Stimulated activated CD8-positive, alpha-beta memory T cell treated with anti-CD3 and anti-CD28 coated beads, Interleukin-7, amount 100 ng/mL, for 48 hours (primary cell): ENCODE measurements at regions not wholly inside any gene's neighbourhood (a gene's known extent, or its start where the extent isn't known, plus 50 kb on each side); places are given as distances from the start of the nearest gene placed in this dataset.

Experiments
- DNase-seq, 2 donors: peaks; one replicate each; pipeline ENCODE4 v3.0.0-alpha.2; 2020; ENCODE audit warnings: low read depth in 1 of 2; ENCODE audit errors: extremely low read depth in 1 of 2

GRCh38 chr11:93074352-93074751, 104.9 kb downstream of the MTNR1B start:
- DNase-seq = no peak

GRCh38 chr11:93075782-93076181, 106.3 kb downstream of the MTNR1B start:
- no peak for DNase-seq

GRCh38 chr11:93080146-93080759, 110.8 kb downstream of the MTNR1B start:
- no peak for DNase-seq

GRCh38 chr11:93081694-93082093, 112.2 kb downstream of the MTNR1B start:
- no peak for DNase-seq

GRCh38 chr11:93082900-93083299, 113.4 kb downstream of the MTNR1B start:
- DNase-seq = no peak

GRCh38 chr11:93084727-93085505, 112.9 kb downstream of the SLC36A4 start:
- no peak for DNase-seq

GRCh38 chr11:93089474-93090102, 108.2 kb downstream of the SLC36A4 start:
- DNase-seq = no peak
